ENCODE measurements at regions not wholly inside any gene's neighbourhood (a gene's known extent, or its start where the extent isn't known, plus 50 kb on each side); places are given as distances from the start of the nearest gene placed in this dataset.

- DNase-seq (ENCODE audit: low read depth in 2 of 2) = no peak
Observed at GRCh38 chr13:99055281-99055680, 77.4 kb upstream of the DOCK9 start.

DNA sequence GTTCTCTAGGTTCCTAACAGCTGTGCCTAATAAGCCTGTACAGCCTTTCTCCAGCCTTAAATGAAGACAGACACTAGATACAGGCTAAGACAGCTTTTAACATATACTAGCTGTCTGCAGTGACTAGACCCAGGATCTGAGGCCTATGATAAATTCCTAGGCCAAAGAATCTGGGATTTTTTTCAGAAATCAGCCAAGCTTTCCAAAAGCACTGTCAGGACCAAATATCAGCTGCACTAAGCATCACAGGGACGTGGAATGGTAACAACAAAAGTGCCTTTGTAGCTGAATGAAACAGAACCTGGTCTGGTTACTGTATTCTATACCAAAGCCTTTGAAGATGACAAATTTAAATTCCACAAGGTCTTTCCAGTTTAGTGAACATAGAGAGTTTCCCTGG lies 77.9 kb upstream of the DOCK9 start:
- DNase-seq (ENCODE audit: low read depth in 2 of 2) = no peak

GRCh38 chr13:99056381-99057014 lies 78.6 kb upstream of the DOCK9 start:
- no peak for DNase-seq (ENCODE audit: low read depth in 2 of 2)

GRCh38 chr13:99057310-99057975 lies 79.6 kb upstream of the DOCK9 start:
- no peak for DNase-seq (ENCODE audit: low read depth in 2 of 2)

- no peak for DNase-seq (ENCODE audit: low read depth in 2 of 2)
Observed at GRCh38 chr13:99058527-99059495, 80.9 kb upstream of the DOCK9 start.

- no peak for DNase-seq (ENCODE audit: low read depth in 2 of 2)
Observed at GRCh38 chr13:99059498-99060075, 81.7 kb upstream of the DOCK9 start.

DNA sequence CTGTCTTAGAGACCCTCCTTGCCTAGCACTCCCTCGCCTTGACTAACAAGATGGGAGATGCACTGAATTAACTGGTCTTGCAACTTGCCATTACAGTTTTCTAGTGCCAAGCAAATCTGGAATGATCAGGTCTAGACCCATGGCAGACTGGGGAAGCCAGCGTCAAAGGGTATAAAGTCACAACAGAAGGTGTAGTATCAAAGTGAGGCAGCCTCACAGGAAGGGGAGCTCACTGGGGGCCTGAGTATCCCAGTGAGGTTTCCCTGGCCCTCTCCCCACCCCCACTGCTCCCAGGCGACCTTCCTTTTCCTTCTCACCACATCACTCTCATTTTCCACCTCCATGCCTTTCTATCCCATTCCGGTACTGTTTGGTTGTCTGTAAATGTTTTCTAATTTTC lies 83.5 kb upstream of the DOCK9 start:
- DNase-seq (ENCODE audit: low read depth in 2 of 2) = no peak

- no peak for DNase-seq (ENCODE audit: low read depth in 2 of 2)
Observed at GRCh38 chr13:99062593-99062992, 84.7 kb upstream of the DOCK9 start.

DNA sequence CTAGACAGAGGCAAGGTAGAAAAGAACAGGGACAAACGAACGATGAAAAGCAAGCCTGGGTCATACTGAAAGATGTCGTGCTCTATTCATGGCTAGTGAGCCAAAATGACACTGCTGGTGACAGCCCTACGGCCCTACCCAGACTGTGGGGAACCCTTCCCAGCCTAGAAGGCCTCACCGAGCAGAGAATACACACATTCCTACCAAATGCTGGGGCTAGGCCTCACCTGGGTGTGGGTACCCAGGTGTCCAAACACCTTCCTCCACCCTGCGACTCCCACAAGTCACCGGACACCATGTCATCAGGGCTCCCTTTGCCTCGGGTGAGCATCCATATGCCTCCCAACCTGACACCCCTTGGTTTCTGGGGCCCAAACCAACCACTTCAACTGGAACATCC lies 85.3 kb upstream of the DOCK9 start:
- no peak for DNase-seq (ENCODE audit: low read depth in 2 of 2)

DNA sequence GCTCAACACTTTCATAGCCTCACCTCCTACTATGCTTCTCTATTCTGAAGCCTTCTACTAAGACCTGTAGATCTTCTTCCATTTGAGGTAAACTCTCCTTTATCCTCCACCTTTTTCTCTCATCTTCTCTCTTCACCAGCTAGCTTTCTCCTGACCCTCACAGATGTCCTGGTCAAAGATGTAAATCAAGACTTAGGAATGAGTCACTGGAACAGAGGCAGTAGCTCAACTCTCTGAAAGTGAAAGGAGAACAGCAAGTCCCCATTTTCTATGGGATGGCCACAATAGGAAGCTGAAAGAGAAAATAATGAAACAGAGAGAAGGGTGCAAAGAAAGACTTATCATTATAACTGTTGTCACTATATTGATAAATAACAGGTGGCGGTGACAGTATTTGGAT lies 86.1 kb upstream of the DOCK9 start:
- no peak for DNase-seq (ENCODE audit: low read depth in 2 of 2)

DNA sequence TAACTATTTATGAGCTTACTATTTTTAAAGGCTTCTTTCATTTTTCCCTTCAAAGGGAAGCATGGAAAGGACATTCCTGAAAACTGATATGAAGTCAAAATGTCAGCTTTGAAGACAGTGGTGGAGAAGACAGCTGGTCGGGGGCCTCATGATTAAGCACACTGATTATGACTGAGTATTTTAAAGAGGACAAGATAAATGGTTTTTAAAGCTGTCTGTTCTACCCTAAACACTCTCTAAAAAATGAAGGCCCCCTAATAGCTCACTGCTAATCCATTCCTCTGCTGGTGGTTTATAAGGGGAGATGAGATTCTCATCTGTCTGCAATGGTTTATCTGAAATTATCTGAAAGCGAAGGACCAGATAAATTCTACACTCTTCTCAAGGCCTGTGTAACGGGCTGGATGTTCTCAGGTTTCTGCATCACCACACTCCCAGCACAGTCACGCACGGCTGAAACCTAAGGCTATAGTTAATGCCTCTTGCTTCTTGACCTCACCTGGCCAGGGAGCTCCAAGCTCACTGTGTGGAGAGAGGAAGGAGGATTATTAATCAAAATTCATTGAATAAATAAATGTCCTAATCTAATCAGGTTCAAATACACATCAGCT lies 86.9 kb upstream of the DOCK9 start:
- DNase-seq (ENCODE audit: low read depth in 2 of 2) = no peak

DNA sequence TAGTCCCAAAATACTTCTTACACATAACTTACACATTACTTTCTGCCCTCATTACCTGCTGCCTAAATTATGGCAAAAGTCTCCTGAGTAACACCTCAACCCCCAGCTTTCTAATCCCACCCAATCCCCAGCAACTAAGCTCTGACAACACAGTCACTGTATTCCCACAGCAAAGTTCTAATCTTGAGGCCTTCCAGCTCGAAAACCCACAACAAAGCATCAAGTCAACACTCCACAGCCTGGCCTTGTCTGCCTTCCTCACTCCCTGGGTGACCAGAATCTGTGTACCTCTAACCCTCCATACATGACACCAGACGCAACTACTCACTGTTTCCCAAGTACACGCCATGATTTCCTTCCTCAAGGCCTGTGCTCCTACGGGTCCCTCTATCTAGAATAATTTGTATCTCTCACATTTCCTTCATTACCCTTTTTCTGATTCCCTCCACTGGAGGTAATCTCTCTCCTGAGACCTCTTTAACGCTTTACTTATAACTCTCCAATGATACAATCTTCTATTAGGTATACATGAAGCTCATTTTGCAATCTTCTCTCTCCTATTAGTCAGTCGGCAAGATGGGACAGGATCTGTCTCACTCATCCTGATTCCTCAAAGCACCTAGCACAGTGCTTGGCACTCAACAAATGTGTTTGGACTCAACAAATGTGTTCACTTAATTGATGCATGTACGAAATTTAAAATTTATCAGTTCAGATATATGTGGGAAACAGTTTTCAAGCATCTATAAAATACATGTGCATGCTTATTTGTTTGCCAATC lies 87.6 kb upstream of the DOCK9 start:
- no peak for DNase-seq (ENCODE audit: low read depth in 2 of 2)

DNA sequence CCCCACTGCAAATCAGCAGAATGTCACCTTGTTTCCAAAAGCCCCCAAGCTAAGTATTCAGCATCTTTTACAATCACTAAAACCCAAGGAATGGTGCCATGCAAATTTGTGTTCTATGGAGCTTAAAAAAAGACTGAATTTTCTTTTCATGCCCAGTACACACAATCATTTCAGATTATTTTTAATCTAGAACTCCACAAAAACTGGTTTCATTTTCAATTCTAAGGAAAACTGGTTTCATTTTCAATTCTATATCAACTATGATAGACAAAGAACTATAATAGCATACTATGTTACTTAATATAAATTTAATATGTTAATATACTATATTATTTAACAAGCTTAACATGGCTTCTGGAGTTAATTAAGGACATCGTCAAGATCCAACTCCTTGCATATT lies 88.4 kb upstream of the DOCK9 start:
- DNase-seq (ENCODE audit: low read depth in 2 of 2) = no peak

GRCh38 chr13:99067159-99067985 lies 89.5 kb upstream of the DOCK9 start:
- no peak for DNase-seq (ENCODE audit: low read depth in 2 of 2)

DNA sequence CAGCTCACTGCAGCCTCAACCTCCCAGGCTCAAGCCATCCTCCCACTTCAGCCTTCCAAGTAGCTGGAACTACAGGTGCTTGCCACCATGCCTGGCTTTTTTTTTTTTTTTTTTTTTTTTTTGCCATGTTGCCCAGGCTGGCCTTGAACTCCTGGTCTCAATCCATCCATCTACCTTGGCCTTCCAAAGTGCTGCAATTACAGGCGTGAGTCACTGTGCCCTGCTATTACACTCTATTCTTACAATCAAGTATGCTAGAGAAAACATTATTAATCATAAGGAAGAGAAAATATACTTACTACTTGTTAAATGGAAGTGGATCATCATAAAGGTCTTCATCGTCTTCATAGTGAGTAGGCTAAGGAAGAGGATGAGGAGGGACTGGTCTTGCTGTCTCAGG lies 93.3 kb upstream of the DOCK9 start:
- DNase-seq (ENCODE audit: low read depth in 2 of 2) = no peak

- DNase-seq (ENCODE audit: low read depth in 2 of 2) = no peak
Observed at GRCh38 chr13:99071666-99072065, 93.8 kb upstream of the DOCK9 start.

- DNase-seq (ENCODE audit: low read depth in 2 of 2) = no peak
Observed at GRCh38 chr13:99072356-99072755, 94.5 kb upstream of the DOCK9 start.

GRCh38 chr13:99072941-99073340 lies 95.1 kb upstream of the DOCK9 start:
- DNase-seq (ENCODE audit: low read depth in 2 of 2) = no peak

- DNase-seq (ENCODE audit: low read depth in 2 of 2) = no peak
Observed at GRCh38 chr13:99074693-99075092, 96.8 kb upstream of the DOCK9 start.
